Fibroblast of villous mesenchyme (primary cell): ENCODE measurements at regions not wholly inside any gene's neighbourhood (a gene's known extent, or its start where the extent isn't known, plus 50 kb on each side); places are given as distances from the start of the nearest gene placed in this dataset.

ENCODE experiments used
- DNase-seq: peaks from one replicate; pipeline ENCODE4 v3.0.0-alpha.2; 2010; ENCODE audit warnings: low read depth
- H3K4me3 ChIP-seq: 2 replicates; pipeline ENCODE4 v1.5.1; 2011; ENCODE audit warnings: low read depth, mild to moderate bottlenecking, low read length
- CTCF ChIP-seq: IDR thresholded peaks from 2 replicates; pipeline ENCODE4 v1.5.1; 2012; ENCODE audit warnings: low read depth, mild to moderate bottlenecking, low read length; ENCODE audit not compliant: insufficient read depth

- TF ChIP-seq CTCF = no peak
- no peak overlapping the region for H3K4me3 ChIP-seq
- DNase-seq = no peak
Observed at GRCh38 chr2:204205538-204205937, 269.0 kb downstream of the ICOS start.

GRCh38 chr2:204207866-204208265 is 271.3 kb downstream of the ICOS start:
- no peak for DNase-seq
- no peak overlapping the region for H3K4me3 ChIP-seq
- TF ChIP-seq CTCF = no peak

GRCh38 chr2:204213588-204213987 is 277.0 kb downstream of the ICOS start:
- no peak overlapping the region for H3K4me3 ChIP-seq
- DNase-seq = no peak
- TF ChIP-seq CTCF = no peak

- DNase-seq = no peak
- no peak overlapping the region for H3K4me3 ChIP-seq
- TF ChIP-seq CTCF = no peak
Observed at GRCh38 chr2:204218040-204218439, 281.5 kb downstream of the ICOS start.

- H3K4me3 ChIP-seq = no peak overlapping the region
- no peak for TF ChIP-seq CTCF
- no peak for DNase-seq
Observed at GRCh38 chr2:204219196-204219595, 282.6 kb downstream of the ICOS start.

GRCh38 chr2:204220896-204221295 is 284.3 kb downstream of the ICOS start:
- H3K4me3 ChIP-seq = no peak overlapping the region
- TF ChIP-seq CTCF = no peak
- no peak for DNase-seq

- no peak overlapping the region for H3K4me3 ChIP-seq
- no peak for TF ChIP-seq CTCF
- no peak for DNase-seq
Observed at GRCh38 chr2:204223046-204223445, 286.5 kb downstream of the ICOS start.
